BJ (cell line): ENCODE measurements at regions not wholly inside any gene's neighbourhood (a gene's known extent, or its start where the extent isn't known, plus 50 kb on each side); places are given as distances from the start of the nearest gene placed in this dataset.
"Not testable (repeated sequence)": the region's sequence is repeated elsewhere in the genome, so short reads cannot be mapped to it uniquely, and the experiment has no call there.

ENCODE experiments used
- CTCF ChIA-PET: fragments of 350-600 bp; formaldehyde crosslinking; extraction: SDS; loops from one replicate; lab custom pipeline; 2021; ENCODE audit warnings: antibody characterized with exemption, inconsistent platforms; lab: Yijun Ruan, JAX
- POLR2A ChIA-PET: fragments of 300-600 bp; sonication (Branson Sonifier 250); formaldehyde crosslinking; extraction: SDS; loops from one replicate; lab custom pipeline; 2021; ENCODE audit warnings: antibody characterized with exemption; lab: Charles Lee
- DNase-seq: peaks from one replicate; pipeline ENCODE4 v3.0.0-alpha.2; 2011; ENCODE audit warnings: low read depth
- H3K27me3 ChIP-seq: 2 replicates; pipeline ENCODE4 v1.6.0; 2011; ENCODE audit warnings: low read length; ENCODE audit not compliant: control insufficient read depth, insufficient read depth
- H3K36me3 ChIP-seq: 2 replicates; pipeline ENCODE4 v1.5.1; 2011; ENCODE audit warnings: low read length; ENCODE audit not compliant: control insufficient read depth, insufficient read depth
- H3K4me3 ChIP-seq: 2 replicates; pipeline ENCODE4 v1.5.1; 2011; ENCODE audit warnings: low read depth, mild to moderate bottlenecking, control low read depth, low read length
- CTCF ChIP-seq: IDR thresholded peaks from 2 replicates; pipeline ENCODE4 v1.5.1; 2011; ENCODE audit warnings: low read depth, mild to moderate bottlenecking, control low read depth, inconsistent platforms, low read length, moderate library complexity; ENCODE audit not compliant: insufficient read depth

- POLR2A ChIA-PET = no interaction called here
- no peak for TF ChIP-seq CTCF
- Histone ChIP-seq H3K36me3 (no peaks in the 10 kb centered on the region), H3K27me3 (no peaks in the 10 kb centered on the region), H3K4me3 (no peak overlapping the region)
- CTCF ChIA-PET = no interaction called here
- no peak for DNase-seq
Observed at GRCh38 chr7:34558022-34558421, 100.0 kb upstream of the NPSR1 start.

- ChIA-PET POLR2A (no interaction called here), CTCF (no interaction called here)
- Histone ChIP-seq H3K27me3 (no peaks in the 10 kb centered on the region), H3K4me3 (no peak overlapping the region), H3K36me3 (no peaks in the 10 kb centered on the region)
- DNase-seq = no peak
- TF ChIP-seq CTCF = no peak
Observed at GRCh38 chr7:34564091-34564490, 93.9 kb upstream of the NPSR1 start.

GRCh38 chr7:34567906-34568305 lies 90.1 kb upstream of the NPSR1 start:
- no peak for DNase-seq
- no peak for TF ChIP-seq CTCF
- Histone ChIP-seq H3K36me3 (no peaks in the 10 kb centered on the region), H3K27me3 (no peaks in the 10 kb centered on the region), H3K4me3 (no peak overlapping the region)
- ChIA-PET POLR2A (no interaction called here), CTCF (no interaction called here)

GRCh38 chr7:34569975-34570699 lies 87.9 kb upstream of the NPSR1 start:
- Histone ChIP-seq H3K36me3 (no peaks in the 10 kb centered on the region), H3K4me3 (no peak overlapping the region), H3K27me3 (no peaks in the 10 kb centered on the region)
- ChIA-PET POLR2A (no interaction called here), CTCF (interaction anchor here (0.9 kb wide), 1 partner anchor 14 kb away, joined by 3 read pairs; no protein-coding TSS in a partner anchor)
- no peak for DNase-seq
- TF ChIP-seq CTCF = no peak

- H3K27me3 ChIP-seq = no peaks in the 10 kb centered on the region
- DNase-seq = no peak
- CTCF ChIA-PET = no interaction called here
- no peak for TF ChIP-seq CTCF
- no peaks in the 10 kb centered on the region for H3K36me3 ChIP-seq
- no peak overlapping the region for H3K4me3 ChIP-seq
- POLR2A ChIA-PET = no interaction called here
Observed at GRCh38 chr7:34575006-34575405, 83.0 kb upstream of the NPSR1 start.

- POLR2A ChIA-PET, H3K36me3 ChIP-seq: not testable (repeated sequence)
Observed at GRCh38 chr7:34577934-34578333, 80.1 kb upstream of the NPSR1 start.

GRCh38 chr7:34581698-34582097 lies 76.3 kb upstream of the NPSR1 start:
- CTCF ChIA-PET, H3K4me3 ChIP-seq, H3K36me3 ChIP-seq, DNase-seq, H3K27me3 ChIP-seq, POLR2A ChIA-PET: not testable (repeated sequence)

More at GRCh38 chr7:34577934-34578333, 80.1 kb upstream of the NPSR1 start:
- DNase-seq, H3K27me3 ChIP-seq, H3K4me3 ChIP-seq, CTCF ChIA-PET: not testable (repeated sequence)
